A673 (cell line): ENCODE measurements at regions not wholly inside any gene's neighbourhood (a gene's known extent, or its start where the extent isn't known, plus 50 kb on each side); places are given as distances from the start of the nearest gene placed in this dataset.

Experiments
- CTCF ChIP-seq: fragments of 300-800, 200-600 bp; sonication (generic); conservative IDR thresholded peaks from 2 replicates; pipeline ENCODE4 v1.5.1; 2017; ENCODE audit warnings: low read depth, mild to moderate bottlenecking, antibody characterized with exemption, low read length, moderate library complexity, mixed read lengths
- EZH2 ChIP-seq: fragments of 200-600 bp; sonication (generic); IDR thresholded peaks from 2 replicates; pipeline ENCODE4 v1.6.1; 2017; ENCODE audit warnings: borderline replicate concordance, low read depth, mild to moderate bottlenecking, mixed read lengths, antibody characterized with exemption, low read length; ENCODE audit not compliant: poor library complexity, severe bottlenecking

GRCh38 chr2:242024751-242025355 is 155.3 kb downstream of the RTP5 start:
- TF ChIP-seq EZH2, result no peak
- TF ChIP-seq CTCF, result no peak
